H1 (cell line): ENCODE measurements at regions not wholly inside any gene's neighbourhood (a gene's known extent, or its start where the extent isn't known, plus 50 kb on each side); places are given as distances from the start of the nearest gene placed in this dataset.

Experiments
- CTCF ChIA-PET: fragments of 300-600 bp; sonication (Branson Sonifier 250); formaldehyde crosslinking; loops from one replicate; lab custom pipeline; 2021; ENCODE audit not compliant: partially characterized antibody; lab: Charles Lee
- POLR2A ChIA-PET: fragments of 300-600 bp; sonication (Branson Sonifier 250); formaldehyde crosslinking; loops from one replicate; lab custom pipeline; 2021; ENCODE audit warnings: inconsistent platforms; ENCODE audit not compliant: partially characterized antibody; lab: Charles Lee
- DNase-seq, 2 experiments: peaks; one replicate each; pipeline versions ENCODE4 v3.0.0 to v3.0.0-alpha.2; 2010 to 2022; ENCODE audit warnings: low spot score in 2 of 2, low read depth in 1 of 2, mixed read lengths in 1 of 2
- FAIRE-seq: peaks from 2 replicates; lab custom pipeline; 2011; peaks lifted over from hg19 to GRCh38; lab: Jason Lieb, UNC
- H2AFZ ChIP-seq: 2 replicates; pipeline ENCODE4 v1.8.1; 2012; ENCODE audit warnings: low read length, inconsistent platforms
- H2AK5ac ChIP-seq: 2 replicates; pipeline ENCODE4 v1.6.1; 2013; ENCODE audit warnings: low read depth, low read length
- H2BK120ac ChIP-seq: replicated peaks from 2 replicates; pipeline ENCODE3; 2013; ENCODE audit warnings: low read depth, low read length, inconsistent platforms
- H2BK12ac ChIP-seq: 2 replicates; pipeline ENCODE4 v1.6.1; 2013; ENCODE audit warnings: low read depth, low read length
- H2BK15ac ChIP-seq: 2 replicates; pipeline ENCODE4 v1.6.1; 2013; ENCODE audit warnings: low read length
- H2BK20ac ChIP-seq: 2 replicates; pipeline ENCODE4 v1.6.1; 2013; ENCODE audit warnings: low read length
- H2BK5ac ChIP-seq: 2 replicates; pipeline ENCODE4 v1.6.1; 2013; ENCODE audit warnings: low read depth, low read length
- H3K14ac ChIP-seq: 2 replicates; pipeline ENCODE4 v1.6.1; 2013; ENCODE audit warnings: inconsistent platforms; ENCODE audit not compliant: insufficient read length
- H3K18ac ChIP-seq: 2 replicates; pipeline ENCODE4 v1.6.1; 2013; ENCODE audit warnings: low read length; ENCODE audit errors: extremely low read depth
- H3K23ac ChIP-seq: 2 replicates; pipeline ENCODE4 v1.6.1; 2013; ENCODE audit warnings: inconsistent platforms; ENCODE audit not compliant: insufficient read length
- H3K23me2 ChIP-seq: 2 replicates; pipeline ENCODE4 v1.6.1; 2013; ENCODE audit warnings: low read depth, low read length
- H3K27ac ChIP-seq: 2 replicates; pipeline ENCODE4 v1.6.1; 2011; ENCODE audit warnings: low read depth, low read length, inconsistent platforms
- H3K27me3 ChIP-seq, 4 experiments: replicated peaks in 1 of 4; 1 replicate in 1 of 4; 2 replicates in 3 of 4; pipeline versions ENCODE4 v1.6.1 to v1.8.1; 2011 to 2013; ENCODE audit warnings: low read length in 3 of 4, mild to moderate bottlenecking in 3 of 4, inconsistent platforms in 2 of 4, mixed read lengths in 2 of 4, moderate library complexity in 1 of 4; ENCODE audit not compliant: control insufficient read depth in 3 of 4, insufficient read depth in 3 of 4; ENCODE audit errors: extremely low read depth in 1 of 4
- H3K36me3 ChIP-seq, 4 experiments: 2 replicates each; pipeline versions ENCODE4 v1.6.1 to v1.8.1; 2011 to 2013; ENCODE audit warnings: mild to moderate bottlenecking in 4 of 4, low read length in 3 of 4, moderate library complexity in 2 of 4, control low read depth in 1 of 4, inconsistent platforms in 1 of 4; ENCODE audit not compliant: insufficient read depth in 4 of 4, control insufficient read depth in 2 of 4
- H3K4ac ChIP-seq: replicated peaks from 2 replicates; pipeline ENCODE3; 2013; ENCODE audit warnings: low read length, low read depth, mixed read lengths, inconsistent platforms; ENCODE audit not compliant: insufficient read length
- H3K4me1 ChIP-seq, 4 experiments: replicated peaks in 1 of 4; 1 replicate in 1 of 4; 2 replicates in 3 of 4; pipeline versions ENCODE4 v1.6.1 to v1.8.1; 2011 to 2013; ENCODE audit warnings: low read length in 3 of 4, inconsistent platforms in 2 of 4, mixed read lengths in 1 of 4; ENCODE audit not compliant: insufficient read depth in 4 of 4, control insufficient read depth in 3 of 4
- H3K4me2 ChIP-seq, 2 experiments: 2 replicates each; pipeline versions ENCODE4 v1.6.1 to v1.8.1; 2011 to 2013; ENCODE audit warnings: low read depth in 2 of 2, low read length in 2 of 2, control low read depth in 1 of 2, inconsistent platforms in 1 of 2, mild to moderate bottlenecking in 1 of 2; ENCODE audit not compliant: insufficient read depth in 1 of 2
- H3K4me3 ChIP-seq, 4 experiments: fragments of 200-600, 300-600 bp in 1 of 4; sonication (generic), shearing (Covaris generic), sonication (Bioruptor Twin) in 1 of 4; 2 replicates each; pipeline versions ENCODE4 v1.5.1 to v1.8.1; 2011 to 2016; ENCODE audit warnings: low read length in 4 of 4, low read depth in 3 of 4, control low read depth in 2 of 4, inconsistent platforms in 2 of 4, mild to moderate bottlenecking in 2 of 4, mixed read lengths in 1 of 4, moderate library complexity in 1 of 4; ENCODE audit not compliant: insufficient read depth in 2 of 4; ENCODE audit errors: extremely low read depth in 1 of 4
- H3K56ac ChIP-seq: replicated peaks from 2 replicates; pipeline ENCODE3; 2013; ENCODE audit warnings: low read depth, mild to moderate bottlenecking, mixed read lengths, low read length, inconsistent platforms; ENCODE audit not compliant: insufficient read length
- H3K79me1 ChIP-seq: 2 replicates; pipeline ENCODE4 v1.6.1; 2013; ENCODE audit warnings: low read depth, low read length, control low read depth
- H3K79me2 ChIP-seq, 2 experiments: 2 replicates each; pipeline versions ENCODE4 v1.6.1 to v1.8.1; 2012 to 2013; ENCODE audit warnings: low read length in 2 of 2, mild to moderate bottlenecking in 2 of 2, inconsistent platforms in 1 of 2; ENCODE audit not compliant: insufficient read depth in 2 of 2, control insufficient read depth in 1 of 2
- H3K9ac ChIP-seq, 4 experiments: replicated peaks in 1 of 4; 1 replicate in 1 of 4; 2 replicates in 3 of 4; pipeline versions ENCODE4 v1.6.1 to v1.8.1; 2011 to 2013; ENCODE audit warnings: low read depth in 3 of 4, low read length in 3 of 4, control low read depth in 2 of 4, mild to moderate bottlenecking in 2 of 4, moderate library complexity in 2 of 4, inconsistent platforms in 1 of 4; ENCODE audit errors: extremely low read depth in 1 of 4
- H3K9me3 ChIP-seq, 2 experiments: 2 replicates each; pipeline versions ENCODE4 v1.6.1 to v1.8.1; 2012 to 2013; ENCODE audit warnings: mild to moderate bottlenecking in 2 of 2, moderate library complexity in 2 of 2, control low read depth in 1 of 2, inconsistent platforms in 1 of 2, low read depth in 1 of 2, low read length in 1 of 2, mixed read lengths in 1 of 2; ENCODE audit not compliant: insufficient read depth in 2 of 2
- H4K20me1 ChIP-seq, 2 experiments: replicated peaks in 1 of 2; 2 replicates each; pipeline versions ENCODE3 to v1.8.1; 2011 to 2013; ENCODE audit warnings: inconsistent platforms in 2 of 2, low read length in 2 of 2, mild to moderate bottlenecking in 1 of 2; ENCODE audit not compliant: insufficient read depth in 2 of 2, control insufficient read depth in 1 of 2
- H4K5ac ChIP-seq: 2 replicates; pipeline ENCODE4 v1.6.1; 2013; ENCODE audit warnings: low read length, low read depth, mixed read lengths, inconsistent platforms; ENCODE audit not compliant: insufficient read length
- H4K8ac ChIP-seq: 2 replicates; pipeline ENCODE4 v1.8.0; 2013; ENCODE audit warnings: mild to moderate bottlenecking, moderate library complexity, low read length, inconsistent platforms; ENCODE audit not compliant: insufficient read depth; ENCODE audit errors: extremely low read depth
- H4K91ac ChIP-seq: replicated peaks from 2 replicates; pipeline ENCODE3; 2013; ENCODE audit warnings: low read length, mixed read lengths, inconsistent platforms; ENCODE audit not compliant: insufficient read length
- BACH1 ChIP-seq: IDR thresholded peaks from 2 replicates; pipeline ENCODE4 v1.6.1; 2012; ENCODE audit warnings: low read length, improper control_type of control experiment
- PHF8 ChIP-seq: fragments of 200-600 bp; sonication (generic); conservative IDR thresholded peaks from 2 replicates; pipeline ENCODE4 v1.7.1; 2012; ENCODE audit warnings: low read depth, mild to moderate bottlenecking, inconsistent platforms, low read length, moderate library complexity
- YY1 ChIP-seq: IDR thresholded peaks from 2 replicates; pipeline ENCODE4 v1.6.1; 2011; ENCODE audit warnings: low read depth, mild to moderate bottlenecking, low read length
- ZNF274 ChIP-seq: IDR thresholded peaks from 2 replicates; pipeline ENCODE4 v1.7.0; 2012; ENCODE audit warnings: low read length, borderline replicate concordance; ENCODE audit errors: extremely low read depth
- WGBS, 2 experiments: shearing (Covaris generic) in 1 of 2; methylation state at CpG; one replicate each; pipeline versions ENCODE4 v1.1.6 to v1.1.7; 2013 to 2015; ENCODE audit warnings: low lambda C conversion rate in 2 of 2, mixed read lengths in 2 of 2, inconsistent platforms in 1 of 2, low coverage in 1 of 2, missing lambda C conversion rate in 1 of 2; ENCODE audit not compliant: insufficient replicate concordance in 2 of 2, insufficient coverage in 1 of 2, insufficient read length in 1 of 2; ENCODE audit errors: extremely low coverage in 1 of 2, missing lambda C conversion rate in 1 of 2; 5-methylcytosine and 5-hydroxymethylcytosine counted together

DNA sequence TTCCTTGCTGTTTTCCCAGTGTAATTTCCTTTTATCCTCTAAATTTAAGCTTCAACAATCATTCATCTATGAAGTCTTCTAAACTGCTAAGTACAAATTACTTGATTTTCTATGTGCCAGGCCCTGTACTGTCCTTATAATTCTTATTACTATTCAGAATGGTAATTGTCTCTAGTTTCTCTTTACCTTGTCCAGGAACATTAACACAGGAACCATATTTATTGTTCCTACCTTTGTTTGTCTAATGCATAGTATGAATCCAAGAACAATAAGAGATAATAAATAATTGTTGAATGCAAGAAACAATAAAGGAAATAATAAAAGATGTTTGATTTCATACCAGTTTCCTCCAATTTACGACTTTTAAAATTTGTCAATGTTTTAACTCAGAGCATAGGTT is 1083.2 kb downstream of the ROBO2 start:
- no peak for DNase-seq
- CTCF ChIA-PET, result interaction anchor here (0.5 kb wide), 1 partner anchor 511 kb away, joined by 3 read pairs; no protein-coding TSS in a partner anchor
- no peak overlapping the region for H4K91ac ChIP-seq
- TF ChIP-seq BACH1 (no peak), YY1 (no peak), ZNF274 (no peak), PHF8 (no peak)

More for the DNA sequence above, 1083.2 kb downstream of the ROBO2 start:
- Histone ChIP-seq H2BK15ac (no peak overlapping the region), H3K36me3 (no peaks in the 10 kb centered on the region), H2BK20ac (no peak overlapping the region), H3K27me3 (no peaks in the 10 kb centered on the region), H2BK120ac (no peak overlapping the region), H3K4me3 (no peak overlapping the region), H2AK5ac (no peak overlapping the region), H3K4ac (no peak overlapping the region), H3K79me2 (no peaks in the 10 kb centered on the region), H3K9me3 (no peaks in the 10 kb centered on the region), H3K23me2 (no peaks in the 10 kb centered on the region), H3K4me1 (no peaks in the 10 kb centered on the region), H4K5ac (no peak overlapping the region), H3K14ac (no peak overlapping the region), H3K79me1 (no peaks in the 10 kb centered on the region), H4K20me1 (no peaks in the 10 kb centered on the region), H3K18ac (no peak overlapping the region), H3K4me2 (no peak overlapping the region), H3K56ac (no peak overlapping the region), H4K8ac (no peak overlapping the region), H3K27ac (no peak overlapping the region), H2BK5ac (no peak overlapping the region), H2BK12ac (no peak overlapping the region), H2AFZ (no peak overlapping the region), H3K23ac (no peak overlapping the region), H3K9ac (no peak overlapping the region)
- FAIRE-seq, result no peak
- WGBS, 2 experiments, result 89% methylated on average over 1 of the region's 1 CpG; no CpG with 5 or more reads in 1 of the 2 experiments
- POLR2A ChIA-PET, result no interaction called here
